ENCODE measurements at regions not wholly inside any gene's neighbourhood (a gene's known extent, or its start where the extent isn't known, plus 50 kb on each side); places are given as distances from the start of the nearest gene placed in this dataset.

DNA sequence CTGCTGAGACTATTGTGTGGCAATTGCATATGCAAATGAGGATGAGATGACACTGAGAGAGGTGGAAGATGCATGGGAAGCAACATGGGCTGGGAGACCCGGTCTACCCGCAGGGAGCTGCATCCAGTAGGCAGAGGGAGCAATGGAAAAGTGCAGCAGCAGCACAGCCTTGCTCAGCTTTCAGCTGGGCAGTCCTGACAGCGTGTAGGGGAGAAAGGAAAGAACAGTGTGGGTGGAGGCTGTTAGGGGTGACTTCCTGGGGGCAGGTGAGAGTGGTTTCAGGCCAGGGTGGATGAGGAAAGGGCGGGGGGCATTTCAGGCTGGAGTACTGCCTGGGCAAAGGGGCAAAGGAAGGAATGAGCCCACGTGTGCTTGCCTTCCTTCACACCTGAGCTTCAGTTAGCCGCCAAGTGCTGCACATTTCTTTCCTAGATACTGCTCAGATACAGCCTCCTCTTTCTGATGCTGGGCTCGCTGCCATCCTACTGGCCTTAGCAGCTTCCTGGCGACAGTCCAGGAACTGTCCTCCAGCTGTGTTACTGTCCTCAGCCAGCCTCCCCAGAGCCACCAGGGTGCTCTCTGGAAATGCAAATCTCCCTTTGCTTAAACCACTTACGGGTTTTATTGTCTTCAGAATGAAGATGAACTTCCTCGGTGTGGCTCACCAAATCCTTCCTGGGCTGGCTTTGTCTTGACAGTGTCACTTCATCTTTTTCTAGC, 276.3 kb downstream of the TSN start:
- H3K27me3 Mint-ChIP-seq (ENCODE audit: insufficient read depth, unreplicated experiment): no peaks in the 10 kb centered on the region
- intact Hi-C loops (cut with micrococcal nuclease): no loop called here
- no peak for TF ChIP-seq CTCF (IDR thresholded peaks at IDR 0.05; ENCODE audit: unreplicated experiment)
- peak; percentile 33 for DNase-seq (ENCODE audit: unreplicated experiment)
- no peak overlapping the region for H3K4me3 Mint-ChIP-seq (ENCODE audit: unreplicated experiment)
- H3K36me3 Mint-ChIP-seq (ENCODE audit: insufficient read depth, unreplicated experiment): no peaks in the 10 kb centered on the region
- H3K9me3 Mint-ChIP-seq (ENCODE audit: unreplicated experiment): no peaks in the 10 kb centered on the region
- POLR2A ChIA-PET: no interaction called here
- no TSS peak for BruUV-seq (replicated peaks)
- CTCF ChIA-PET: interaction anchor here (1.1 kb wide), 1 partner anchor 419 kb away, joined by 4 read pairs; no protein-coding TSS in a partner anchor
- H3K4me1 Mint-ChIP-seq (ENCODE audit: insufficient read depth, unreplicated experiment): peaks cover 10% of the 10 kb centered on the region
- H3K27ac Mint-ChIP-seq (ENCODE audit: low read depth, unreplicated experiment): no peak overlapping the region

DNA sequence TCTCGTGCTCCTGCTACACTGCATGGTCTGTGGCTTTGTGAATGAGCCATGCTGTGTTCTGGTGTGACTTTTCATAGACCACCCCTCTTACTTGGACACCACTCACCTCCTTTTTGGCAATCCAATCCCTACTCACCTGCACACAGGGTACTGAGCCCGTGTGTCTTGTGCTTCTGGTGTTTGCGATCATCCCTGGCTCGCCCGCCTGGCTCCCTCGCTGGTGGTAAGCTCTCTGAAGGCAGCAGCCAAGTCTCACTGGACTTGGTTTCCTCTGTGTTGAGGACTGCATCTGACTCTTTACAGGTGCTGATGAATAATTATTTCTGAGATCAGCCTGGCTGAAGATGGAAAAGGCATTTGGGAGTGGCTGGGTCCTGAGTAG, 276.8 kb downstream of the TSN start:
- POLR2A ChIA-PET: interaction anchor here (0.7 kb wide), 1 partner anchor 487 kb away, joined by 3 read pairs; no protein-coding TSS in a partner anchor
- Mint-ChIP-seq H3K4me3 (ENCODE audit: unreplicated experiment) (no peak overlapping the region), H3K27me3 (ENCODE audit: insufficient read depth, unreplicated experiment) (no peaks in the 10 kb centered on the region), H3K27ac (ENCODE audit: low read depth, unreplicated experiment) (no peak overlapping the region), H3K36me3 (ENCODE audit: insufficient read depth, unreplicated experiment) (no peaks in the 10 kb centered on the region), H3K9me3 (ENCODE audit: unreplicated experiment) (no peaks in the 10 kb centered on the region), H3K4me1 (ENCODE audit: insufficient read depth, unreplicated experiment) (peaks cover 10% of the 10 kb centered on the region)
- DNase-seq (ENCODE audit: unreplicated experiment): no peak
- no TSS peak for BruUV-seq (replicated peaks)
- intact Hi-C loops (cut with micrococcal nuclease): no loop called here
- CTCF ChIA-PET: interaction anchor here (1.1 kb wide), 1 partner anchor 419 kb away, joined by 4 read pairs; no protein-coding TSS in a partner anchor
- no peak for TF ChIP-seq CTCF (IDR thresholded peaks at IDR 0.05; ENCODE audit: unreplicated experiment)

DNA sequence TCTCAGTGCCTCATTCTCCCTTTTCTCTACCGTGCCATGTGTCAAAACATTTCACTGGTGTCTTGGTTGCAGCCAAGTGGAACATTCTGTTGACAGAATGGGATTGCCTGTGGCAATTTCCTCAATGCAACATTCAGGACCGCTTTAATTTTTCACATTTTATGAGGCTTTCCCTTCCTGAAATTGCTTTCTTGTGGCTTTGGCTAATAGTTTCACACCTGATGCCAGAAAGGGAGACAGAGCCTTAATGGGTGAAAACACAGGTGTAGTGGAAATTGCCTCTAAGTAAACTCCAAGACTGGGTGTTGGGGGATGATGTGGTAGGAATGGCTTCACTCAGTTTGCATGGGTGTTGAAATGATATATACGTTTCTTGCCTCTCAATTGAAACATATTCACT, 278.3 kb downstream of the TSN start:
- H3K9me3 Mint-ChIP-seq (ENCODE audit: unreplicated experiment): no peaks in the 10 kb centered on the region
- BruUV-seq (replicated peaks): no TSS peak
- no peak overlapping the region for H3K4me3 Mint-ChIP-seq (ENCODE audit: unreplicated experiment)
- no peaks in the 10 kb centered on the region for H3K27me3 Mint-ChIP-seq (ENCODE audit: insufficient read depth, unreplicated experiment)
- no peak for TF ChIP-seq CTCF (IDR thresholded peaks at IDR 0.05; ENCODE audit: unreplicated experiment)
- POLR2A ChIA-PET: no interaction called here
- DNase-seq (ENCODE audit: unreplicated experiment): no peak
- peaks cover 3% of the 10 kb centered on the region for H3K4me1 Mint-ChIP-seq (ENCODE audit: insufficient read depth, unreplicated experiment)
- H3K27ac Mint-ChIP-seq (ENCODE audit: low read depth, unreplicated experiment): no peak overlapping the region
- no peaks in the 10 kb centered on the region for H3K36me3 Mint-ChIP-seq (ENCODE audit: insufficient read depth, unreplicated experiment)
- CTCF ChIA-PET: no interaction called here
- intact Hi-C loops (cut with micrococcal nuclease): no loop called here

GRCh38 chr2:122034344-122034743, 278.9 kb downstream of the TSN start:
- Mint-ChIP-seq H3K36me3 (ENCODE audit: insufficient read depth, unreplicated experiment) (no peaks in the 10 kb centered on the region), H3K4me1 (ENCODE audit: insufficient read depth, unreplicated experiment) (no peaks in the 10 kb centered on the region), H3K27ac (ENCODE audit: low read depth, unreplicated experiment) (no peak overlapping the region), H3K27me3 (ENCODE audit: insufficient read depth, unreplicated experiment) (no peaks in the 10 kb centered on the region), H3K4me3 (ENCODE audit: unreplicated experiment) (no peak overlapping the region), H3K9me3 (ENCODE audit: unreplicated experiment) (no peaks in the 10 kb centered on the region)
- TF ChIP-seq CTCF (IDR thresholded peaks at IDR 0.05; ENCODE audit: unreplicated experiment): no peak
- intact Hi-C loops (cut with micrococcal nuclease): no loop called here
- no peak for DNase-seq (ENCODE audit: unreplicated experiment)
- CTCF ChIA-PET: no interaction called here
- POLR2A ChIA-PET: no interaction called here
- BruUV-seq (replicated peaks): no TSS peak
